ENCODE measurements at regions not wholly inside any gene's neighbourhood (a gene's known extent, or its start where the extent isn't known, plus 50 kb on each side); places are given as distances from the start of the nearest gene placed in this dataset.
"Not testable (repeated sequence)": the region's sequence is repeated elsewhere in the genome, so short reads cannot be mapped to it uniquely, and the experiment has no call there.

DNA sequence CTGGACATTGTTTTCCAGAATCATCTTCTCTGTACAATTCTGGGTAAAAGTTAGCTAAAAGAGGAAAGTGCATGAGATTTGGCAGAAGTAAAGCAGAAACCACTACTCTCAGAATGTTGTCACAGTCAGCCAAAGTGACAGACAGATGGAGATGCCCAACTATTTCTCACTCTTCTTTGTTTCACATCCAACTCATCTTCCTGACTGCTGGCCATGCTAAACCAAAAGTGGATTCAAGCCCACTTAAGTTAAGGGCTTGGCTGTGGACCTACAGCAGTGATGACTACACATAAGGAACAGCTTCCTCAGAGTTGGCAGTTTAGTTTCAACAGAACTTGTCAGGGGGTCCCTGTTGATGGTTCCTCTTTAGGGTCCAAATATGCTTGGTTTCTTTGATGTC lies 730.2 kb downstream of the LRRIQ3 start:
- Histone ChIP-seq H3K27ac (no peak overlapping the region), H3K4me3 (no peak overlapping the region), H3K36me3 (ENCODE audit: insufficient read depth, low read length) (no peaks in the 10 kb centered on the region), H3K9me3 (ENCODE audit: low read depth, low read length) (no peaks in the 10 kb centered on the region), H3K9ac (ENCODE audit: insufficient read length) (no peak overlapping the region)
- DNase-seq (ENCODE audit: low read depth, low spot score): no peak
- TF ChIP-seq POLR2AphosphoS5 (IDR thresholded peaks at IDR 0.05; ENCODE audit: borderline replicate concordance, low read depth, low read length) (no peak), EZH2 (IDR thresholded peaks at IDR 0.05) (no peak), FOXP2 (optimal IDR thresholded peaks at IDR 0.05; ENCODE audit: control extremely low read depth, extremely low read length, insufficient read depth) (no peak)

- TF ChIP-seq POLR2AphosphoS5 (IDR thresholded peaks at IDR 0.05; ENCODE audit: borderline replicate concordance, low read depth, low read length) (no peak), EZH2 (IDR thresholded peaks at IDR 0.05) (no peak), FOXP2 (optimal IDR thresholded peaks at IDR 0.05; ENCODE audit: control extremely low read depth, extremely low read length, insufficient read depth) (no peak)
- DNase-seq (ENCODE audit: low read depth, low spot score): no peak
- Histone ChIP-seq H3K27ac (no peak overlapping the region), H3K9me3 (ENCODE audit: low read depth, low read length) (no peaks in the 10 kb centered on the region), H3K36me3 (ENCODE audit: insufficient read depth, low read length) (no peaks in the 10 kb centered on the region), H3K9ac (ENCODE audit: insufficient read length) (no peak overlapping the region), H3K4me3 (no peak overlapping the region)
These were observed 734.1 kb downstream of the LRRIQ3 start for GRCh38 chr1:73463873-73464272.

- TF ChIP-seq POLR2AphosphoS5 (IDR thresholded peaks at IDR 0.05; ENCODE audit: borderline replicate concordance, low read depth, low read length) (no peak), EZH2 (IDR thresholded peaks at IDR 0.05) (no peak), FOXP2 (optimal IDR thresholded peaks at IDR 0.05; ENCODE audit: control extremely low read depth, extremely low read length, insufficient read depth) (no peak)
- no peak for DNase-seq (ENCODE audit: low read depth, low spot score)
- H3K4me3 ChIP-seq: no peak overlapping the region
- no peak overlapping the region for H3K27ac ChIP-seq
- H3K9ac ChIP-seq (ENCODE audit: insufficient read length): no peak overlapping the region
- no peaks in the 10 kb centered on the region for H3K9me3 ChIP-seq (ENCODE audit: low read depth, low read length)
- H3K36me3 ChIP-seq (ENCODE audit: insufficient read depth, low read length): no peaks in the 10 kb centered on the region
These were observed 745.5 kb downstream of the LRRIQ3 start for GRCh38 chr1:73452522-73452921.

GRCh38 chr1:73450668-73451067 lies 747.3 kb downstream of the LRRIQ3 start:
- H3K9me3 ChIP-seq (ENCODE audit: low read depth, low read length); DNase-seq (ENCODE audit: low read depth, low spot score): not testable (repeated sequence)

DNA sequence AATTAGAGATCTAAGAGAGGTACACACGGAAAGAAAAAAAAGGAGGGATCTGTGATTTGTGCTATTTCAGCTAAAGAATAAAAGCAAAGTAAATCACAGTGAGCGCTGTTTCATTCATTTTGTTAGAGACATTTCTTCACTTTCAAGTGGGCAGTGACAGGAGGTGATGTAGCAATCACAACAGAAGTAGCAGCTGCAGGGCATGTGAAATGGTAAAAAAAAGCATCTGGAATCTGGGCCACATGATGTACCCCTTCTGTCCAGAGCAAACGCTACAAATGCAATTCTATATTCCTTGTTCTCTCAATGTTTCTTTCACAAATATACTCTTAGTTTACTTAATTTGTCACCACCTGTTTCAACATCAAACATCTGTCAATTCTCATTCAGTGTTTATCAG lies 786.5 kb downstream of the LRRIQ3 start:
- no peak for DNase-seq (ENCODE audit: low read depth, low spot score)
- no peak for TF ChIP-seq FOXP2 (optimal IDR thresholded peaks at IDR 0.05; ENCODE audit: control extremely low read depth, extremely low read length, insufficient read depth)
- TF ChIP-seq EZH2 (IDR thresholded peaks at IDR 0.05): no peak
- TF ChIP-seq POLR2AphosphoS5 (IDR thresholded peaks at IDR 0.05; ENCODE audit: borderline replicate concordance, low read depth, low read length): no peak
- no peak overlapping the region for H3K9ac ChIP-seq (ENCODE audit: insufficient read length)
- H3K9me3 ChIP-seq (ENCODE audit: low read depth, low read length): no peaks in the 10 kb centered on the region
- H3K4me3 ChIP-seq: no peak overlapping the region
- H3K27ac ChIP-seq: no peak overlapping the region
- H3K36me3 ChIP-seq (ENCODE audit: insufficient read depth, low read length): no peaks in the 10 kb centered on the region

More at GRCh38 chr1:73450668-73451067, 747.3 kb downstream of the LRRIQ3 start:
- not testable (repeated sequence) for H3K9ac ChIP-seq (ENCODE audit: insufficient read length); H3K36me3 ChIP-seq (ENCODE audit: insufficient read depth, low read length); H3K4me3 ChIP-seq
- H3K27ac ChIP-seq: peak overlapping the region; percentile 58; the same call in 1 of the 2 replicates

- no peak for DNase-seq (ENCODE audit: low read depth, low spot score)
- Histone ChIP-seq H3K9me3 (ENCODE audit: low read depth, low read length) (no peaks in the 10 kb centered on the region), H3K9ac (ENCODE audit: insufficient read length) (no peak overlapping the region), H3K4me3 (no peak overlapping the region), H3K27ac (no peak overlapping the region), H3K36me3 (ENCODE audit: insufficient read depth, low read length) (no peaks in the 10 kb centered on the region)
- TF ChIP-seq POLR2AphosphoS5 (IDR thresholded peaks at IDR 0.05; ENCODE audit: borderline replicate concordance, low read depth, low read length) (no peak), FOXP2 (optimal IDR thresholded peaks at IDR 0.05; ENCODE audit: control extremely low read depth, extremely low read length, insufficient read depth) (no peak), EZH2 (IDR thresholded peaks at IDR 0.05) (no peak)
These were observed 796.3 kb downstream of the LRRIQ3 start for GRCh38 chr1:73401666-73402065.

GRCh38 chr1:73382966-73383365 lies 815.0 kb downstream of the LRRIQ3 start:
- TF ChIP-seq POLR2AphosphoS5 (IDR thresholded peaks at IDR 0.05; ENCODE audit: borderline replicate concordance, low read depth, low read length): no peak
- TF ChIP-seq FOXP2 (optimal IDR thresholded peaks at IDR 0.05; ENCODE audit: control extremely low read depth, extremely low read length, insufficient read depth): no peak
- TF ChIP-seq EZH2 (IDR thresholded peaks at IDR 0.05): no peak
- DNase-seq (ENCODE audit: low read depth, low spot score): no peak
- Histone ChIP-seq H3K36me3 (ENCODE audit: insufficient read depth, low read length) (no peaks in the 10 kb centered on the region), H3K4me3 (no peak overlapping the region), H3K9me3 (ENCODE audit: low read depth, low read length) (no peaks in the 10 kb centered on the region), H3K27ac (no peak overlapping the region), H3K9ac (ENCODE audit: insufficient read length) (no peak overlapping the region)

DNA sequence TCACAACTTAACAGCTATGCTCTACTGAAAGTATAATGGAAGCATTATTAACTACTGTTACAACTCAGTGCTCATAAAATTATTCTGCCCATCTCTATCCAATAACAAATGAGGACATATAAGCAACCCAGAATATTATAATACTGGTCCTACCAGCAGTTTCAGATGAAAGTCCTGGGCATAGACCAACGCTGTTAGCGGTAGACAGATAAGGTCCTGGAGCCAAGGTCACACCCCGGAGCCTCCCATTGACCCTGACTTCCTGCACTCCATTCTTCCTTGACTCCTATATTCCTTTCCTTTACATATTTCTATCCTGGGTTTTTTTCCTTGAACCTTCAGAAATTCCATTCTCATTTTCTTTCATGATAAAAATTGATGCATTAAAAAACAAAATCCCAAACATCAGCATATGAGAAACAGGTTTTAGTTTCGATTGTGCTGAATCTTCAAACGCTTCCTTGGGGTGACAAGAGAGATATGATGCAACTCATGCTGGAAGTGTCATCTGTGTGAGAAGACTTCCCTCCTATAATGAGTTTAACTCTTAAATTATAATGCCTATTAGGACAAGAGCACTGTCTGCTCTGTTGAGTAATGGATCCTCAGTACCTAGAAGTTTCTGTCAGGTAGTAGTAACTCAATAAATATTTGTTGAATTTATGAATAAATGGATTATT lies 831.1 kb downstream of the LRRIQ3 start:
- Histone ChIP-seq H3K9me3 (ENCODE audit: low read depth, low read length) (no peaks in the 10 kb centered on the region), H3K4me3 (no peak overlapping the region), H3K9ac (ENCODE audit: insufficient read length) (no peak overlapping the region), H3K27ac (no peak overlapping the region), H3K36me3 (ENCODE audit: insufficient read depth, low read length) (no peaks in the 10 kb centered on the region)
- DNase-seq (ENCODE audit: low read depth, low spot score): no peak
- TF ChIP-seq FOXP2 (optimal IDR thresholded peaks at IDR 0.05; ENCODE audit: control extremely low read depth, extremely low read length, insufficient read depth) (no peak), EZH2 (IDR thresholded peaks at IDR 0.05) (no peak), POLR2AphosphoS5 (IDR thresholded peaks at IDR 0.05; ENCODE audit: borderline replicate concordance, low read depth, low read length) (no peak)

GRCh38 chr1:73359001-73359400 lies 839.0 kb downstream of the LRRIQ3 start:
- H3K9ac ChIP-seq (ENCODE audit: insufficient read length): no peak overlapping the region
- peak; percentile 2 for DNase-seq (ENCODE audit: low read depth, low spot score)
- no peak overlapping the region for H3K4me3 ChIP-seq
- H3K27ac ChIP-seq: no peak overlapping the region
- TF ChIP-seq FOXP2 (optimal IDR thresholded peaks at IDR 0.05; ENCODE audit: control extremely low read depth, extremely low read length, insufficient read depth) (no peak), EZH2 (IDR thresholded peaks at IDR 0.05) (no peak), POLR2AphosphoS5 (IDR thresholded peaks at IDR 0.05; ENCODE audit: borderline replicate concordance, low read depth, low read length) (no peak)
- no peaks in the 10 kb centered on the region for H3K36me3 ChIP-seq (ENCODE audit: insufficient read depth, low read length)
- H3K9me3 ChIP-seq (ENCODE audit: low read depth, low read length): no peaks in the 10 kb centered on the region
